Esophagus (tissue), 2 donors: ENCODE measurements at regions not wholly inside any gene's neighbourhood (a gene's known extent, or its start where the extent isn't known, plus 50 kb on each side); places are given as distances from the start of the nearest gene placed in this dataset.
"Not testable (repeated sequence)": the region's sequence is repeated elsewhere in the genome, so short reads cannot be mapped to it uniquely, and the experiment has no call there.

Experiments
- H3K27ac ChIP-seq, 2 donors: one replicate each; pipeline ENCODE4 v1.5.1; 2013; ENCODE audit warnings: low read depth in 2 of 2, mild to moderate bottlenecking in 2 of 2, inconsistent platforms in 1 of 2, low read length in 1 of 2, moderate library complexity in 1 of 2
- H3K27me3 ChIP-seq, 2 donors: one replicate each; pipeline ENCODE4 v1.6.1; 2013; ENCODE audit warnings: low read length in 2 of 2, control low read depth in 1 of 2, mild to moderate bottlenecking in 1 of 2; ENCODE audit not compliant: insufficient read depth in 2 of 2, control insufficient read depth in 1 of 2
- H3K36me3 ChIP-seq, 2 donors: one replicate each; pipeline ENCODE4 v1.6.1; 2013; ENCODE audit warnings: low read length in 1 of 2; ENCODE audit not compliant: control insufficient read depth in 2 of 2, insufficient read depth in 2 of 2
- H3K4me1 ChIP-seq, 2 donors: one replicate each; pipeline ENCODE4 v1.6.1; 2013; ENCODE audit warnings: low read length in 1 of 2; ENCODE audit not compliant: control insufficient read depth in 2 of 2, insufficient read depth in 2 of 2
- H3K4me3 ChIP-seq, 2 donors: one replicate each; pipeline ENCODE4 v1.5.1; 2013; ENCODE audit warnings: low read length in 2 of 2, mild to moderate bottlenecking in 2 of 2, low read depth in 1 of 2, moderate library complexity in 1 of 2
- H3K9me3 ChIP-seq, 2 donors: one replicate each; pipeline ENCODE4 v1.6.1; 2013; ENCODE audit warnings: mild to moderate bottlenecking in 2 of 2, low read depth in 1 of 2, low read length in 1 of 2, moderate library complexity in 1 of 2; ENCODE audit not compliant: control insufficient read depth in 2 of 2, insufficient read depth in 1 of 2
- WGBS, 2 donors: extraction: QIAGEN DNeasy Blood & Tissue Kit; methylation state at CpG; one replicate each; pipeline ENCODE4 v1.1.7; 2013; 5-methylcytosine and 5-hydroxymethylcytosine counted together
- donor health status: healthy with polysubstance abuse.
- donor health status: Bipolar disorder and iron deficiency.

DNA sequence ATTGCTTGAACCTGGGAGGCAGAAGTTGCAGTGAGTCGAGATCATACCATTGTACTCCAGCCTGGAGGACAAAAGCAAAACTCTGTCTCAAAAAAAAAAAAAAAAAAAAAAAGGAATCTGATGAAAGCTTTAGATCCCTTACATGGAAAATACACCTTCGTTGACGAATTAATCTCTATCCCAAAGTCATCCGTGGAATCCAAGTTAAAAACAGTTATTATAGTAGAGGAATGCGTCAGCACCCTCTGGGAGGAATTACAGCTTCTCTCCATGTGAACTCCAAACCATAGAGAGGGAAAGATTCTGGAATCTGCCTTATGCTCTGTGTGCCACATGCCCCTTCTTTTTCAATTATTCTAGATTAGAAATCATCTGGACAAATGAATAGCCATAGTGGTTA lies 192.3 kb upstream of the C2CD4B start:
- 87 to 94% methylated on average over 5 of the region's 5 CpGs for WGBS, 2 donors
- Histone ChIP-seq H3K4me3 (no peak overlapping the region), H3K27me3 (no peaks in the 10 kb centered on the region), H3K36me3 (no peaks in the 10 kb centered on the region), H3K27ac (no peak overlapping the region), H3K4me1 (no peaks in the 10 kb centered on the region), H3K9me3 (no peaks in the 10 kb centered on the region)

DNA sequence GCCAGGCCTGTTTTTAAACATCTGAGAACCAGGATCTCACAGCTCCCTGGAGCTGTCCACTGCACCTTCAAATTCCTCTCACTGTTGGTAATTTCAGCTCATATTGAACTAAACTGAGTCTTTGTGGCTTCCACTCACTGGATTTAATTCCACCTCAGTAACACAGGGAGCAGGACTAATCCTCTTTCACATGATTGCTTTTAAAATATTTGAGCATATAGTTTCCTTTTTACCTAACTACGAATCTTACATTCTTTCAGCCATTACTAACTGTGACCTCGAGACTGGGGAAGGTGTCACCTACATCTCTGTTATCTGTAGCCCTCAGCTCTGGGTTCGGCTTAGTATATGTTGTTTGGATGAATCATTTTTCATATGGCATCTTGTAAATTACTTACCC lies 194.3 kb upstream of the C2CD4B start:
- Histone ChIP-seq H3K27me3 (no peaks in the 10 kb centered on the region), H3K4me1 (no peaks in the 10 kb centered on the region), H3K9me3 (no peaks in the 10 kb centered on the region), H3K4me3 (no peak overlapping the region), H3K36me3 (no peaks in the 10 kb centered on the region), H3K27ac (no peak overlapping the region)
- 63 to 71% methylated on average over 3 of the region's 3 CpGs for WGBS, 2 donors

DNA sequence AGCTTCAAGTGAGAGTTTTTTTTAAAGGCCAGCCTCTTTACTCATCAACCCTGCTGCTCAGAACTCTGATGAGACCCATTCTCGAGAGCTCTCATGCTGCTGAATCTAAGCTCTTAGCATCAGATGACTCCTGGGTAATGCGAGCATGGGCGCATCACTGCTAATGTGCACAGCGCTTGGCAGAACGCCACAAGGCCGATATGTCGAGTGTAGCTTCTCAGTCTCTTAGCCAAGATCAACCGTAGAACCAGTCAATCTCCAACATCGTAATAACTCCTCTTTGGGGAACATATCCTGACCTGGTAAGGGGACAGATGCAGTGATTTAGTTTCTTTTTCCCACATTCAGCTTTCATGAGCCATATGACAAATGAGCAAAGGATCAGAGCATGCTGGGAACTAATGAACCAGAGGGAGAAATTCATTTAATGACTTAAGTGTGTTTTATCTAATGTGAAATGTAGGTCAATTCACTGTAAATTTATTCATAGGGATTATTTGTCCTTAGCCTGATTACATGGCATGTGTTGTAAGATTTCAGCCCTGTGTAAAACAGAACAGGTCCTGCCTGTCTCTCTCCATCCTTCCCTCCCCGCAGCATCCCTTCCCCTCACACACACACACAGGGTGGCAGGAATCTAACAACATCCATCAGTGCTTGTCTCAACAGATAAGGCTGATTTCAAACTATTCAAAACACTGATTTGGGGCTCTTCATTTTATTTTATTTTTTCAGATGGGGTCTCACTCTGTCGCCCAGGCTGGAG lies 195.4 kb upstream of the C2CD4B start:
- Histone ChIP-seq H3K27ac (no peak overlapping the region), H3K9me3 (no peaks in the 10 kb centered on the region), H3K36me3 (no peaks in the 10 kb centered on the region), H3K4me1 (no peaks in the 10 kb centered on the region), H3K27me3 (no peaks in the 10 kb centered on the region), H3K4me3 (no peak overlapping the region)
- WGBS, 2 donors, result 75 to 83% methylated on average over 11 of the region's 11 CpGs

DNA sequence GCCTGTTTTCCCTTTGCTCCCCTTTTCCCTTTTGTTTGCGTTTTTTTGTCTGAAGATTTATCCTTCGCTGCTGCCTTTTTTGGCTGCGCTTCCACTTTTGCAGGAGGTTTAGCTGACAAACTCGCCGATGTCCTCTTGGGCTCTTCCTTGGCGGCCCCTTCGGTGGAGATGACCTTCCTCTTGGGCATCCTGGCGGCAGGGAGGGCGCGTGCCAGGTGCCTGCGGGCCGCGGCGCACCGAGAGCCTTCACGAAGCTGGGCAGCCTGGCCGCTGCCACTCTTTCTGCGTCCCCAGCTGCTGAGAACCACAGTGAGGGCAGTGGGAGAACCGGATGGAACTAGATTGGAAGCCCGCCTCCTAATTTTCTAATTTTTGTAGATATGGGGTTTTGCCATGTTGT lies 197.1 kb upstream of the C2CD4B start:
- H3K27ac ChIP-seq, result no peak overlapping the region
- no peaks in the 10 kb centered on the region for H3K36me3 ChIP-seq
- H3K9me3 ChIP-seq, result no peaks in the 10 kb centered on the region
- peaks cover 0 to 3% of the 10 kb centered on the region in 2 donors for H3K27me3 ChIP-seq
- H3K4me3 ChIP-seq, result no peak overlapping the region
- 88 to 89% methylated on average over 20 of the region's 20 CpGs for WGBS, 2 donors
- H3K4me1 ChIP-seq, result no peaks in the 10 kb centered on the region

DNA sequence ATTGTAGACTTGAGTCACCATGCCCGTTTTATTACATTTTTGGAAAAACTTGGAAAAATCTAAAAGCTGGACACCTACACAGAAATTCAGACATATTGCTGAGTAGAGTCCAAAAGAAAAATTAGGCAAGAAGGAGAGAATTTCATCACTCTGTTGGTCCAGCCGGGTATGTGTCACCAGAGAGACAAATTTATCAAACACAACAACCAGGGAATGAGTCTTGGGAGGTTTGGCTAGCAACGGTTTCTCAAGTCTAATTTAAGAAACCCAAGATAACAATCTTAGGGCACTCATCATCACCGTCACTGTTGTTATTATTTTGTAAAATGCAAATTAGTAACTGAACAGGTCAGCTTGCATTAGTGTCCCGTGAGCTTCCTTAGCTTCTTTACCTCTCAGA lies 197.5 kb upstream of the C2CD4B start:
- Histone ChIP-seq H3K36me3 (no peaks in the 10 kb centered on the region), H3K4me1 (no peaks in the 10 kb centered on the region), H3K9me3 (no peaks in the 10 kb centered on the region), H3K4me3 (no peak overlapping the region), H3K27ac (no peak overlapping the region), H3K27me3 (peaks cover 0 to 3% of the 10 kb centered on the region in 2 donors)
- WGBS, 2 donors, result 56 to 65% methylated on average over 5 of the region's 5 CpGs

DNA sequence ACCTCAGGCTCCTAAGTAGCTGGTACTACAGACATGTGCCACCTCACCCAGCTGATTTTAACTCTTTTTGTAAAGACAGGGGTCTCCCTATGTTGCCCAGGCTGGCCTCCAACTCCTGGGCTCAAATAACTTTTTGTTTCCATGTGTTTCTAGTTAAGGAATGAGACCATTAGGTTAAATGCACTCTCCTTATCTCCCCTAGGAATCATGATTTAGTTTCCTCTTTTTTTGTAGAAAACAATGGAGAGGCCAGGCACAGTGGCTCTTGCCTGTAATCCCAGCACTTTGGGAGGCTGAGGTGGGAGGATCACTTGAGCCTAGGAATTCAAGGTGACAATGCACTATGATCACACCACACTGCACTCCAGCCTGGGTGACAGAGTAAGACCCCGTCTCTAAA lies 198.8 kb upstream of the C2CD4B start:
- Histone ChIP-seq H3K27me3 (peaks cover 0 to 3% of the 10 kb centered on the region in 2 donors), H3K9me3 (no peaks in the 10 kb centered on the region), H3K36me3 (no peaks in the 10 kb centered on the region), H3K27ac (no peak overlapping the region), H3K4me1 (no peaks in the 10 kb centered on the region), H3K4me3 (no peak overlapping the region)
- 62 to 71% methylated on average over 1 of the region's 1 CpG for WGBS, 2 donors

DNA sequence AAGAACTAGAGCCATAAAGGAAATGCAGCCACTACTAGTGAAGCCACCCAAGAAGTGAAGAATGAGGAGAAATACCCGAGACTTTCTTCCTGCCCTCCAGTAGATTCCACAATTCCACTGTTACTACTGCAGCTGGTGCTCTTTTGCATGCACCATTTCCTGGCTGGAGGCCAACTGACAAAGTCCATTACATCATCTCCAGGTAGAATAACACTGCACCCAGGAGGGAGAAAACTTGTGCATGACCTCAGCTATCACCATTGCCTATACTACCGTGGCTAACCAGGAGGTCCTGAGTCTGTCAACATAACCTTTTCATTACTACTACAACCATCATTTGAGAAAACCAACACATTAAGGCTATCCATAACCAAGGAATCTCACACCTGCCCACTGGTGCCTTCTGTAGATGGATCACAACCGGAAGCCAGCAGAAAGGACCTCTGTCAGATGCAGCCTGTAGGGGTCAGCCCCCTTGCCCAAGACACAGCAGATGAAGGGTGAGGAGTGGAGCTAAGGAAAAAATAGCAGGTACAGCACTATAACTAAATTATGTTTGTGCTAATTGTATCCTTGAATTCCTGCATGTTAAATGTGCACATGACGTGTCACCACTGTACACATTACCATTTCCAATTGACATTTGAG lies 200.8 kb upstream of the C2CD4B start:
- 54 to 67% methylated on average over 4 of the region's 4 CpGs for WGBS, 2 donors
- Histone ChIP-seq H3K27me3 (peaks cover 0 to 3% of the 10 kb centered on the region in 2 donors), H3K27ac (no peak overlapping the region), H3K4me1 (no peaks in the 10 kb centered on the region), H3K9me3 (no peaks in the 10 kb centered on the region), H3K36me3 (no peaks in the 10 kb centered on the region), H3K4me3 (no peak overlapping the region)

DNA sequence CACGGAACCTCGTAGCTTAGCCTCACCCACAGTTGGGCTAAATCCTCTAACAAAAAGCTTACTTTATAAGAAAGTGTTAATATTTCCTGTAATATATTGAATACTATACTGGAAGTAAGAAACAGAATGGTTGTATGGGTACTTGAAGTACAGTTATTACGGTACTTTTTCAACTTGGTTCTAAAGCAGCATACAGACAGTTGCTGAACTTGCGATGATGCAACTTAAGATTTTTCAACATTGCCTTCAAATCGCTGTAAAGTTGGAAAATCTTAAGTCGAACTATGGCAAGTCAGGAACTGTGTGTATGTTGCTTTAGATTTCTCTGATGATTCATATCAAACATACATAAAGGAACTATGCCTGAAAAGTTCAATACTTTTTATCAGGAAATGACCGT lies 204.4 kb upstream of the C2CD4B start:
- no peaks in the 10 kb centered on the region for H3K36me3 ChIP-seq
- peaks cover 0 to 3% of the 10 kb centered on the region in 2 donors for H3K27me3 ChIP-seq
- H3K4me3 ChIP-seq, result no peak overlapping the region
- no peaks in the 10 kb centered on the region for H3K9me3 ChIP-seq
- WGBS, 2 donors, result 75 to 82% methylated on average over 7 of the region's 7 CpGs
- H3K4me1 ChIP-seq, result no peaks in the 10 kb centered on the region
- no peak overlapping the region for H3K27ac ChIP-seq

DNA sequence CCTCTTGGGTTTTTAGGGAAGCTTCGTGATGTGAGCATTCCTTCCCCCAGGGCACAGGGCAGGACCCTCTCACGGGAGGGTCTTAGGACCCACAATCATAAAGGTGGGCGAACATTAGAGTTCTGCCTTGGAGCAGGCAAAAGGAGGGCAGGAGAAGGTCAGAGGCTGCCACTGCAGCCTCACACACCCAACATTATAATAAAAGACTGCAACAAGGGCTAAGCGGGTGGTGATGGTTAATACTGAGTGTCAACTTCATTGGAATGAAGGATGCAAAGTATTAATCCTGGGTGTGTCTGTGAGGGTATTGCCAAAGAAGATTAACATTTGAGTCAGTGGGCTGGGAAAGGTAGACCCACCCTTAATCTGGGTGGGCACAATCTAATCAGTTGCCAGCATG lies 206.6 kb upstream of the C2CD4B start:
- not testable (repeated sequence) for H3K4me3 ChIP-seq, H3K4me1 ChIP-seq, H3K9me3 ChIP-seq, H3K36me3 ChIP-seq, H3K27me3 ChIP-seq, H3K27ac ChIP-seq
- WGBS, 2 donors, result 80 to 82% methylated on average over 4 of the region's 4 CpGs
